CD4-positive, alpha-beta memory T cell (primary cell): ENCODE measurements at regions not wholly inside any gene's neighbourhood (a gene's known extent, or its start where the extent isn't known, plus 50 kb on each side); places are given as distances from the start of the nearest gene placed in this dataset.

ENCODE experiments used
- CTCF ChIA-PET: fragments of 350-600 bp; sonication (Branson Sonifier 250); formaldehyde crosslinking; loops from one replicate; lab custom pipeline; 2021; ENCODE audit warnings: inconsistent platforms; ENCODE audit not compliant: partially characterized antibody; lab: Charles Lee
- POLR2A ChIA-PET: fragments of 350-600 bp; sonication (Branson Sonifier 250); formaldehyde crosslinking; loops from one replicate; lab custom pipeline; 2021; ENCODE audit not compliant: partially characterized antibody; lab: Charles Lee
- DNase-seq, 5 donors: peaks; one replicate each; pipeline versions ENCODE4 v3.0.0 to v3.0.0-alpha.2; 2020 to 2022; ENCODE audit warnings: mixed read lengths in 1 of 5
- H3K27ac ChIP-seq: one replicate; pipeline ENCODE4 v1.7.0; 2013; ENCODE audit warnings: low read depth, low read length
- H3K27me3 ChIP-seq: 2 replicates; pipeline ENCODE4 v1.7.0; 2013; ENCODE audit warnings: mild to moderate bottlenecking, low read length, moderate library complexity; ENCODE audit not compliant: insufficient read depth
- H3K36me3 ChIP-seq: 2 replicates; pipeline ENCODE4 v1.7.0; 2013; ENCODE audit warnings: mild to moderate bottlenecking, low read length, moderate library complexity; ENCODE audit not compliant: insufficient read depth
- H3K4me1 ChIP-seq: 2 replicates; pipeline ENCODE4 v1.7.0; 2013; ENCODE audit warnings: mild to moderate bottlenecking, low read length, moderate library complexity; ENCODE audit not compliant: insufficient read depth
- H3K4me3 ChIP-seq, 2 donors: one replicate each; pipeline ENCODE4 v1.7.0; 2013; ENCODE audit warnings: low read length in 2 of 2, mild to moderate bottlenecking in 1 of 2
- H3K9me3 ChIP-seq, 2 donors: one replicate each; pipeline ENCODE4 v1.7.0; 2013; ENCODE audit warnings: low read length in 2 of 2, control low read depth in 1 of 2; ENCODE audit not compliant: control insufficient read depth in 1 of 2
- H3K27ac Mint-ChIP-seq, 7 donors: one replicate each; pipeline ENCODE4 v1.8.0; 2020 to 2021; ENCODE audit warnings: mixed read lengths in 7 of 7, mild to moderate bottlenecking in 6 of 7, inconsistent platforms in 3 of 7, moderate library complexity in 3 of 7
- H3K27me3 Mint-ChIP-seq, 2 donors: one replicate each; pipeline ENCODE4 v1.8.0; 2020 to 2021; ENCODE audit warnings: mixed read lengths in 2 of 2
- H3K36me3 Mint-ChIP-seq, 2 donors: one replicate each; pipeline ENCODE4 v1.8.0; 2020 to 2021; ENCODE audit warnings: mixed read lengths in 2 of 2, inconsistent platforms in 1 of 2, mild to moderate bottlenecking in 1 of 2
- H3K4me1 Mint-ChIP-seq, 4 donors: one replicate each; pipeline ENCODE4 v1.8.0; 2020 to 2021; ENCODE audit warnings: mixed read lengths in 4 of 4, mild to moderate bottlenecking in 1 of 4
- H3K4me3 Mint-ChIP-seq, 8 donors: one replicate each; pipeline ENCODE4 v1.8.0; 2020 to 2021; ENCODE audit warnings: mixed read lengths in 8 of 8, mild to moderate bottlenecking in 7 of 8, moderate library complexity in 6 of 8, inconsistent platforms in 3 of 8
- H3K9me3 Mint-ChIP-seq, 8 donors: one replicate each; pipeline ENCODE4 v1.8.0; 2020 to 2021; ENCODE audit warnings: mixed read lengths in 8 of 8, mild to moderate bottlenecking in 5 of 8, inconsistent platforms in 3 of 8, moderate library complexity in 1 of 8
- intact Hi-C: fragments of 100-400 bp; cut with micrococcal nuclease; formaldehyde crosslinking; loops from one replicate; pipeline ENCODE4 v1.15.1; 2023

DNA sequence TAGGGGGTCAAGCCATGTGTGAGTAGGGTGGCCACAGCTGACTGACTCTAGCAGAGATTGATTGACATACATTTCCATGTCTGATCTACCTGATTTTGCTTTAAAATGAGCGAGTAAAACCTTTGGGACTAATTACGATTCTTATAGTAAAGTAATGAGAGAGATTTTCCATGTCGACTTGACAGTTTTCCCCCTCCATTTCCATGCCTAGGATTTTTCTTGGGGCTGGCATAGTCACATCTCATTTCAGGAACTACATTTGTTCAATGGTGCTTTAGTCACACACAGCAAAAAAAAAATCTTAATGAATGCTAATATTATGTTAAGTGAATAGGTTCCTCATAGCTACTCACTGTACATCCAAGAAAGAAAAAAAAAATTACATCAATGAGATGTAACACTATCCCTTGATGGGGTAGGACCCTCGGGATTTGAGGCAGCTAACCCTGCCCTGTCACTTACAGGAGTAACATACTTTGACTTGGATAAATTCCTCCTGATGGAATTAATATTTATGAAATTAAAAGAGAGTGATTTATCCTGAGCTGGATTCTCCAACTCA is 690.9 kb downstream of the TDRD15 start:
- Mint-ChIP-seq H3K27ac (no peak overlapping the region), H3K4me3 (no peak overlapping the region), H3K4me1 (no peaks in the 10 kb centered on the region), H3K9me3 (peaks cover 0 to 8% (median 6%) of the 10 kb centered on the region in 8 donors), H3K36me3 (no peaks in the 10 kb centered on the region), H3K27me3 (no peaks in the 10 kb centered on the region)
- DNase-seq, result no peak
- ChIA-PET CTCF (no interaction called here), POLR2A (no interaction called here)
- Histone ChIP-seq H3K27me3 (no peaks in the 10 kb centered on the region), H3K4me3 (no peak overlapping the region), H3K4me1 (no peaks in the 10 kb centered on the region), H3K9me3 (no peaks in the 10 kb centered on the region), H3K36me3 (no peaks in the 10 kb centered on the region), H3K27ac (no peak overlapping the region)
- intact Hi-C loops, result no loop called here

GRCh38 chr2:21818212-21818795 is 694.5 kb downstream of the TDRD15 start:
- CTCF ChIA-PET, result no interaction called here
- POLR2A ChIA-PET, result no interaction called here
- no peak for DNase-seq

GRCh38 chr2:21819454-21819853 is 695.7 kb downstream of the TDRD15 start:
- no peaks in the 10 kb centered on the region for H3K4me1 ChIP-seq
- H3K27me3 Mint-ChIP-seq, result no peaks in the 10 kb centered on the region
- no peak overlapping the region for H3K27ac Mint-ChIP-seq
- ChIA-PET POLR2A (no interaction called here), CTCF (no interaction called here)
- no peak for DNase-seq
- no peaks in the 10 kb centered on the region for H3K9me3 ChIP-seq
- no peaks in the 10 kb centered on the region for H3K27me3 ChIP-seq
- no peaks in the 10 kb centered on the region for H3K36me3 Mint-ChIP-seq
- H3K4me3 ChIP-seq, result no peak overlapping the region
- H3K4me3 Mint-ChIP-seq, result no peak overlapping the region
- H3K9me3 Mint-ChIP-seq, result peaks cover 0 to 13% (median 4%) of the 10 kb centered on the region in 8 donors
- intact Hi-C loops, result no loop called here
- H3K4me1 Mint-ChIP-seq, result no peaks in the 10 kb centered on the region
- H3K36me3 ChIP-seq, result no peaks in the 10 kb centered on the region
- H3K27ac ChIP-seq, result no peak overlapping the region

More at GRCh38 chr2:21818212-21818795, 694.5 kb downstream of the TDRD15 start:
- Mint-ChIP-seq H3K9me3 (peaks cover 0 to 12% (median 4%) of the 10 kb centered on the region in 8 donors), H3K27me3 (no peaks in the 10 kb centered on the region), H3K27ac (no peak overlapping the region), H3K4me1 (no peaks in the 10 kb centered on the region), H3K4me3 (no peak overlapping the region), H3K36me3 (no peaks in the 10 kb centered on the region)
- no peak overlapping the region for H3K27ac ChIP-seq
- H3K4me3 ChIP-seq, result no peak overlapping the region
- H3K9me3 ChIP-seq, result no peaks in the 10 kb centered on the region
- intact Hi-C loops, result no loop called here
- H3K27me3 ChIP-seq, result no peaks in the 10 kb centered on the region
- no peaks in the 10 kb centered on the region for H3K4me1 ChIP-seq
- H3K36me3 ChIP-seq, result no peaks in the 10 kb centered on the region

- intact Hi-C loops, result no loop called here
- POLR2A ChIA-PET, result no interaction called here
Measured at GRCh38 chr2:21820271-21820670, 696.5 kb downstream of the TDRD15 start.

GRCh38 chr2:21821672-21822227 is 698.0 kb downstream of the TDRD15 start:
- no peak overlapping the region for H3K4me3 Mint-ChIP-seq
- CTCF ChIA-PET, result no interaction called here

More at GRCh38 chr2:21820271-21820670, 696.5 kb downstream of the TDRD15 start:
- Histone ChIP-seq H3K36me3 (no peaks in the 10 kb centered on the region), H3K27me3 (no peaks in the 10 kb centered on the region), H3K9me3 (no peaks in the 10 kb centered on the region), H3K4me1 (no peaks in the 10 kb centered on the region), H3K27ac (no peak overlapping the region), H3K4me3 (no peak overlapping the region)
- CTCF ChIA-PET, result no interaction called here
- no peaks in the 10 kb centered on the region for H3K4me1 Mint-ChIP-seq
- DNase-seq, result no peak
- H3K9me3 Mint-ChIP-seq, result peaks cover 0 to 14% (median 5%) of the 10 kb centered on the region in 8 donors
- H3K4me3 Mint-ChIP-seq, result no peak overlapping the region
- H3K27me3 Mint-ChIP-seq, result no peaks in the 10 kb centered on the region
- no peak overlapping the region for H3K27ac Mint-ChIP-seq
- H3K36me3 Mint-ChIP-seq, result no peaks in the 10 kb centered on the region

GRCh38 chr2:21822505-21822904 is 698.7 kb downstream of the TDRD15 start:
- no peak overlapping the region for H3K4me3 Mint-ChIP-seq
- POLR2A ChIA-PET, result no interaction called here
- H3K27me3 Mint-ChIP-seq, result no peaks in the 10 kb centered on the region
- intact Hi-C loops, result no loop called here
- H3K9me3 Mint-ChIP-seq, result peaks cover 0 to 16% (median 4%) of the 10 kb centered on the region in 8 donors
- Histone ChIP-seq H3K4me3 (no peak overlapping the region), H3K9me3 (no peaks in the 10 kb centered on the region), H3K4me1 (no peaks in the 10 kb centered on the region), H3K27me3 (no peaks in the 10 kb centered on the region), H3K27ac (no peak overlapping the region), H3K36me3 (no peaks in the 10 kb centered on the region)
- no peaks in the 10 kb centered on the region for H3K36me3 Mint-ChIP-seq
- CTCF ChIA-PET, result no interaction called here
- DNase-seq, result no peak
- no peak overlapping the region for H3K27ac Mint-ChIP-seq
- no peaks in the 10 kb centered on the region for H3K4me1 Mint-ChIP-seq

More at GRCh38 chr2:21821672-21822227, 698.0 kb downstream of the TDRD15 start:
- H3K27me3 ChIP-seq, result no peaks in the 10 kb centered on the region
- Mint-ChIP-seq H3K4me1 (no peaks in the 10 kb centered on the region), H3K9me3 (peaks cover 0 to 17% (median 4%) of the 10 kb centered on the region in 8 donors), H3K36me3 (no peaks in the 10 kb centered on the region), H3K27ac (no peak overlapping the region), H3K27me3 (no peaks in the 10 kb centered on the region)
- H3K27ac ChIP-seq, result no peak overlapping the region
- POLR2A ChIA-PET, result no interaction called here
- no peaks in the 10 kb centered on the region for H3K4me1 ChIP-seq
- intact Hi-C loops, result no loop called here
- H3K9me3 ChIP-seq, result no peaks in the 10 kb centered on the region
- no peak for DNase-seq
- no peaks in the 10 kb centered on the region for H3K36me3 ChIP-seq
- no peak overlapping the region for H3K4me3 ChIP-seq

DNA sequence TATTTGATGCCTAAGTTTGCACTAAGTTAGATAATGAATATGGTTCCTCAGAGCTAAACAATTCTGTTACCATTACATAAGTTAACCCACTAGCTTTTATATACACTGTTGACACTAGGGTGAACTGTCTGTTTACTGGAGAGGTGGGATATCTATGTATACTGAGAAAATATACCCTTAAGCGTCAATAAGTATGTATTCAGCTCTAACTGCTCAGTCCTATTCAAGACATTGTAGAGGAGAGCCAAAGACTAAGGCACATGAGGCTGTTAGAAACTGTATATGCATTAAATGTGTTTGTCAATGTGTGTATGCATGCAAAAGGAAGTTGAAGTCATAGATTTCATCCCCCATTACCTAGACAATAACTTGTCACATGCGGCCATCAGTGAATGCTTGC is 710.0 kb downstream of the TDRD15 start:
- no peak overlapping the region for H3K27ac Mint-ChIP-seq
- Histone ChIP-seq H3K27me3 (no peaks in the 10 kb centered on the region), H3K36me3 (no peaks in the 10 kb centered on the region), H3K9me3 (no peaks in the 10 kb centered on the region), H3K27ac (no peak overlapping the region), H3K4me3 (no peak overlapping the region), H3K4me1 (no peaks in the 10 kb centered on the region)
- intact Hi-C loops, result no loop called here
- peaks cover 3 to 19% (median 6%) of the 10 kb centered on the region in 8 donors for H3K9me3 Mint-ChIP-seq
- no peaks in the 10 kb centered on the region for H3K27me3 Mint-ChIP-seq
- ChIA-PET CTCF (interaction anchor here (1.4 kb wide), 1 partner anchor 10 kb away, joined by 4 read pairs; no protein-coding TSS in a partner anchor), POLR2A (no interaction called here)
- H3K4me3 Mint-ChIP-seq, result no peak overlapping the region
- no peak for DNase-seq
- H3K36me3 Mint-ChIP-seq, result no peaks in the 10 kb centered on the region
- H3K4me1 Mint-ChIP-seq, result no peaks in the 10 kb centered on the region
